VCaP (cell line): ENCODE measurements at regions not wholly inside any gene's neighbourhood (a gene's known extent, or its start where the extent isn't known, plus 50 kb on each side); places are given as distances from the start of the nearest gene placed in this dataset.

ENCODE experiments used
- H3K27ac ChIP-seq: fragments of 450-650 bp; 2 replicates; pipeline ENCODE4 v1.5.1; 2017
- TF ChIP-seq, protein P1 (sequence below): fragments of 450-650 bp; conservative IDR thresholded peaks from 2 replicates; pipeline ENCODE4 v1.5.1; 2017; ENCODE audit warnings: mild to moderate bottlenecking, moderate library complexity

DNA sequence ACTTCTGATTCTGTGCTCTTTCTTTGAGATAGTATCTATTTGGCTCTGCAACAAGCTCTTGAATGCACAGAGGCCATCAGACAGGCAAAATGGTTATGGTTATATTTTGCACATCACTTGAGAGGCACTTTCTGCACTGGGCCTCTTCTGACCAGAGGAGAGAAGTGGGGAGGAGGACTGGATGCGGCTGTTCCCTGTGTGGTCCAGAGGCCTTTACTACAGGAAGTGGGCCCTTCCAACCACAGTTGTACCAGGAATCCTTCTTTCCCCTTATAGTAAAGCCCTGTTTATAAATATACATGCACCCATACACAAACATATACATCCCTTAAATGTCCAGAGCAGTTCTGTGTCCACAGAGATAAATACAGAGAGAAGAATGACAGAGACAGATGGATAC is 182.7 kb upstream of the HHIP start:
- TF ChIP-seq, protein P1, sequence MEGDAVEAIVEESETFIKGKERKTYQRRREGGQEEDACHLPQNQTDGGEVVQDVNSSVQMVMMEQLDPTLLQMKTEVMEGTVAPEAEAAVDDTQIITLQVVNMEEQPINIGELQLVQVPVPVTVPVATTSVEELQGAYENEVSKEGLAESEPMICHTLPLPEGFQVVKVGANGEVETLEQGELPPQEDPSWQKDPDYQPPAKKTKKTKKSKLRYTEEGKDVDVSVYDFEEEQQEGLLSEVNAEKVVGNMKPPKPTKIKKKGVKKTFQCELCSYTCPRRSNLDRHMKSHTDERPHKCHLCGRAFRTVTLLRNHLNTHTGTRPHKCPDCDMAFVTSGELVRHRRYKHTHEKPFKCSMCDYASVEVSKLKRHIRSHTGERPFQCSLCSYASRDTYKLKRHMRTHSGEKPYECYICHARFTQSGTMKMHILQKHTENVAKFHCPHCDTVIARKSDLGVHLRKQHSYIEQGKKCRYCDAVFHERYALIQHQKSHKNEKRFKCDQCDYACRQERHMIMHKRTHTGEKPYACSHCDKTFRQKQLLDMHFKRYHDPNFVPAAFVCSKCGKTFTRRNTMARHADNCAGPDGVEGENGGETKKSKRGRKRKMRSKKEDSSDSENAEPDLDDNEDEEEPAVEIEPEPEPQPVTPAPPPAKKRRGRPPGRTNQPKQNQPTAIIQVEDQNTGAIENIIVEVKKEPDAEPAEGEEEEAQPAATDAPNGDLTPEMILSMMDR: no peak
- no peak overlapping the region for H3K27ac ChIP-seq

DNA sequence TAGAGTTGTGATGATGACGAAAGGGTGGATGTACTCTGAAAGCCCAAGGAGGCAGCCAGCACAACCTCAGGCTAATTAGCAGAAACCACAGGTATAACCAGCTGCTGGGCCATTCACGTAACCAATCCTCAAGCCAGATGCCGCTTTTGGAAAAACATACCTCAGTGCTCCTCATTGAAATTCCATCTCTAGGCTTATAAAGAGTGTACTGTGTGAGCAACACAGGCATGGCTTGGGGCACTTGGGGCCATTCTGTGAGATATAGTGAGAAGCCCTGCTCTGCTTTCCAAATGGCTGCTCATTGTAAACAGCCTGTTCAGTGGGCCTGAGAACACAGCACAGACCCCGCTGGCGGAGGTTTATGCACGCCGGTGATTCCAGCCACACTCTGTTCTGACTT is 182.1 kb upstream of the HHIP start:
- TF ChIP-seq, protein P1: no peak
- no peak overlapping the region for H3K27ac ChIP-seq

DNA sequence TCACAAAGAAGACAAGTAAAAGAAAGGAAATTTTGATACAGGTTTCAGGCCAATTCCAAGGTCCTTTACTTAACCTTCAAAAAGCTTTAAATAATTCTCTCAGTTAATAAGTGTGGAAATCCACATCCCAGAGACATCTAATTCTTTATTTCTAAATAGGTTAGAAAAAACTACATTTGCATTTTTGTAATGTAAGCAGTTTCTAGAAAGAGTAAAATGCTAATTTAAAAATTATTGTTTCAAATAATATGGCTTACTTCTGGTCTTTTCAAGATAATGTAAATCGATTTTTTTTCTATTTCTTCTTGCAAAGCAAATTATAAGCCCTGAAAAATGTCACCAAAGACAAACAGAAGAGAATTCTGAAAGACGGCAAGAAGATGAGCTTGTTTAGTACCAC is 180.4 kb upstream of the HHIP start:
- no peak overlapping the region for H3K27ac ChIP-seq
- TF ChIP-seq, protein P1: no peak

DNA sequence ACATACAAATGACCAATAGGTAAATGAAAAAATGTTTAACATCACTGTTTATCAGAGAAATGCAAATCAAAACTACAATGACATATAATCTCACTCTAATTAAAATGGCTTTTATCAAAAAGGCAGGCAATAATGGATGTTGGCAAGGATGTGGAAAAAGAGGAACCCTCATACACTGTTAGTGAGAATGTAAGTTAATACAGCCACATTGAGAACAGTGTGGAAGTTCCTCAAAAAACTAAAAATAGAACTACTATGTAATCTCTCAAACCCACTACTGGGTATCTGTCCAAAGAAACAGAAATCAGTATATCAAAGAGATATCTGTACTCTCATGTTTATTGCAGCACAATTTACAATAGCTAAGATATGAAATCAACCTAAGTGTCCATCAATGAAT is 165.9 kb upstream of the HHIP start:
- TF ChIP-seq, protein P1: no peak

DNA sequence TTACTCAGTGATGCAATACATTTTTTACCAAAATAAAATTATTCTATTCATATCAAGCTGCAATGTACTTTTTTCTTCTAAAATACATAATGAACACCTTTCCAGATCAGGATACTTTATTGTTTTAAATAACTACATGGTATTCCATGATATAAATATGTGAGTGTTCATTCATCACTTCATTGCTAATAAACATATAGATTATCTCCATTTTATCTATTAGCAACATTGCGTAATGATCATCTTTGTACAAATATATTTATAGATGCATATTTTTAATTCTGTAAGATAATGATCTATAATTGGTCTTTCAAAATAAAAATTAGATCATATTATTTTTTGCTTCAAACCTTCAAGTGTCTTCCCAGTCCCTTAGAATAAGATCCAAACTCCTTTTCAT is 156.1 kb upstream of the HHIP start:
- TF ChIP-seq, protein P1: no peak
- H3K27ac ChIP-seq: no peak overlapping the region

More for the DNA sequence above, 165.9 kb upstream of the HHIP start:
- no peak overlapping the region for H3K27ac ChIP-seq

DNA sequence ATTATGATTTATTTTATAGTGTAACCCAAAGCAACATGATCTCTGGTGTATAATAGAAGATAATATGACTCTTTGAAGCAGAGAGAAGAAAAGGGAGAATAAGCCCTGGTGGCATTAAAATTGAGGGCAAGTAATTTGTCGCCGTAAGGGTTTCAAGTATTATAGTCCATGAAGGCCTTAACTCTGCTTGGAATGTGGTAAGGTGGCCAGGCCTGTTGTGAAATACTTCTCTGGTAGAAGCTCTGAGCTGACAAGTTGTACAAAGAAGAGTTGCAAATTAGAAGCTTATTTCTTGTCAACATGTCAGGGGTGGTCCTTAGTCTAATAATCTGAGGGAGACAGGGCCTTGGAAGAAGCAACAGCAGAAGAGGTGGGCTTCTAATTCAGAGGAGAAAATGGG is 151.7 kb upstream of the HHIP start:
- no peak overlapping the region for H3K27ac ChIP-seq
- TF ChIP-seq, protein P1: no peak

DNA sequence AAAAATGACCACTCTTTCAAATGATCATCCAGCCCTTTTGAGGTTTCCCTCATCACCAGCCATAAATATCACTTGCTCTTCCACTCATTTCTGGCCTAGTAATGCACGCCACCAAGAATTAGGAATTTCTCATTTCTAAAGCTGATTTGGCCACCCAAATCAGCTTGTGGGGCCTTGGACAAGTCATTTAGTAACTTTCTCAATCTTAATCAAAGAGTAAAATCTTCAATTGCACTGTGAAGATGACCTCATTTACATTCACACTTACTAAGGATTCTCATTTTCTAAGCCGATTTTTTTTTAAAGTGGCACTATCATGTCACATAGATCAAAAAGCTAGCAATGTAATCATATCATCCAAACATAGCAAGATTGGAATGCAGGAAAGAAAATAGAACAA is 150.0 kb upstream of the HHIP start:
- no peak overlapping the region for H3K27ac ChIP-seq
- TF ChIP-seq, protein P1: no peak

DNA sequence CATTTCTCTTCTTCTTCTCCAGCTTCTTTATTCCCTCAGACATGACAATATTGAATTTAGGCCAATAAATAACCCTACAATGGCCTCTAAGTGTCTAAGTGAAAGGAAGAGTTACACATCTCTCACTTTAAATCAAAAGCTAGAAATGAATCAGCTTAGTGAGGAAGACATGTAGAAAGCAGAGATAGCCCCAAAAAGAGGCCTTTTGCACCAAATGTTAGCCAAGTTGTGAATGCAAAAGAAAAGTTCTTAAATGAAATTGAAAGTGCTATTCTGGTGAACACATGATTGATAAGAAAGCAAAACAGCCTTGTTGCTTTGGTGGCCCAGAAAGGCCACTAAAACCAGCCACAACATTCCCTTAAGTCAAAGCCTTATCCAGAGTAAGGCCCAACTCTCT is 146.2 kb upstream of the HHIP start:
- TF ChIP-seq, protein P1: no peak

More for the DNA sequence above, 146.2 kb upstream of the HHIP start:
- H3K27ac ChIP-seq: no peak overlapping the region
